ENCODE measurements at regions not wholly inside any gene's neighbourhood (a gene's known extent, or its start where the extent isn't known, plus 50 kb on each side); places are given as distances from the start of the nearest gene placed in this dataset.
A peak's percentile ranks its signal among the peaks of the same experiment; 100 is the strongest.

- no peaks in the 10 kb centered on the region for H3K9me3 Mint-ChIP-seq
- Histone ChIP-seq H3K27ac (ENCODE audit: low read depth) (no peak overlapping the region), H3K79me2 (replicated peaks; ENCODE audit: insufficient read depth) (no peaks in the 10 kb centered on the region), H3F3A (replicated peaks; ENCODE audit: low read depth) (no peaks in the 10 kb centered on the region), H3K36me3 (ENCODE audit: insufficient read depth) (no peaks in the 10 kb centered on the region), H3K27me3 (ENCODE audit: insufficient read depth) (no peaks in the 10 kb centered on the region), H4K20me1 (replicated peaks; ENCODE audit: insufficient read depth) (no peaks in the 10 kb centered on the region), H3K9me2 (ENCODE audit: insufficient read depth) (no peaks in the 10 kb centered on the region), H3K4me1 (ENCODE audit: insufficient read depth) (no peaks in the 10 kb centered on the region), H2AFZ (no peak overlapping the region), H3K4me3 (no peak overlapping the region), H3K4me2 (no peak overlapping the region)
- no peak for ATAC-seq
- no peak overlapping the region for H3K4me3 Mint-ChIP-seq
- no peaks in the 10 kb centered on the region for H3K27me3 Mint-ChIP-seq (ENCODE audit: insufficient read depth, low read depth, poor library complexity)
- no peak for TF ChIP-seq STAT1 (IDR thresholded peaks at IDR 0.05; ENCODE audit: unreplicated experiment)
- TF ChIP-seq NANOG (IDR thresholded peaks at IDR 0.05; ENCODE audit: borderline replicate concordance) = no peak
- H3K36me3 Mint-ChIP-seq (ENCODE audit: low read depth) = no peaks in the 10 kb centered on the region
- H3K4me1 Mint-ChIP-seq = peaks cover 7% of the 10 kb centered on the region; the same call in 2 of the 3 replicates
- H3K27ac Mint-ChIP-seq = no peak overlapping the region
- no peak for DNase-seq (ENCODE audit: low spot score)
Measured at GRCh38 chr18:69215161-69215560, 185.5 kb upstream of the DOK6 start.

- H2AFZ ChIP-seq = peak overlapping the region; percentile 24; the same call in 1 of the 2 replicates
- Mint-ChIP-seq H3K27ac (no peak overlapping the region), H3K4me1 (peaks cover 7% of the 10 kb centered on the region; the same call in 2 of the 3 replicates), H3K9me3 (no peaks in the 10 kb centered on the region), H3K4me3 (no peak overlapping the region), H3K27me3 (ENCODE audit: insufficient read depth, low read depth, poor library complexity) (no peaks in the 10 kb centered on the region), H3K36me3 (ENCODE audit: low read depth) (no peaks in the 10 kb centered on the region)
- no peaks in the 10 kb centered on the region for H3K9me2 ChIP-seq (ENCODE audit: insufficient read depth)
- no peaks in the 10 kb centered on the region for H3K4me1 ChIP-seq (ENCODE audit: insufficient read depth)
- no peak overlapping the region for H3K27ac ChIP-seq (ENCODE audit: low read depth)
- no peaks in the 10 kb centered on the region for H3K79me2 ChIP-seq (replicated peaks; ENCODE audit: insufficient read depth)
- H3K4me2 ChIP-seq = no peak overlapping the region
- no peaks in the 10 kb centered on the region for H3F3A ChIP-seq (replicated peaks; ENCODE audit: low read depth)
- H3K4me3 ChIP-seq = no peak overlapping the region
- TF ChIP-seq REST (IDR thresholded peaks at IDR 0.05; ENCODE audit: unreplicated experiment) (no peak), ETS1 (IDR thresholded peaks at IDR 0.05) (no peak), ZNF114 (CRISPR knock-in tag; IDR thresholded peaks at IDR 0.05) (no peak), NANOG (IDR thresholded peaks at IDR 0.05; ENCODE audit: borderline replicate concordance) (no peak)
- DNase-seq (ENCODE audit: low spot score) = no peak
- H4K20me1 ChIP-seq (replicated peaks; ENCODE audit: insufficient read depth) = no peaks in the 10 kb centered on the region
- no peaks in the 10 kb centered on the region for H3K36me3 ChIP-seq (ENCODE audit: insufficient read depth)
- ATAC-seq = no peak
- no peaks in the 10 kb centered on the region for H3K27me3 ChIP-seq (ENCODE audit: insufficient read depth)
Measured at GRCh38 chr18:69216321-69216720, 184.4 kb upstream of the DOK6 start.
